K562 (cell line): ENCODE measurements at regions not wholly inside any gene's neighbourhood (a gene's known extent, or its start where the extent isn't known, plus 50 kb on each side); places are given as distances from the start of the nearest gene placed in this dataset.

ENCODE experiments used
- KDM1A ChIP-seq, 2 experiments: fragments of 450-650 bp; IDR thresholded peaks; 2 replicates each; pipeline ENCODE4 v1.6.1; 2016; ENCODE audit warnings: mild to moderate bottlenecking in 2 of 2
- NRF1 ChIP-seq, 2 experiments: fragments of 450-650 bp; IDR thresholded peaks in 1 of 2; conservative IDR thresholded peaks in 1 of 2; 2 replicates each; pipeline ENCODE4 v1.6.1; 2014; ENCODE audit warnings: mild to moderate bottlenecking in 2 of 2
- RCOR1 ChIP-seq, 2 experiments: IDR thresholded peaks; 2 replicates each; pipeline ENCODE4 v1.6.1; 2012; ENCODE audit warnings: low read depth in 2 of 2, low read length in 2 of 2, borderline replicate concordance in 1 of 2, improper control_type of control experiment in 1 of 2
- SOX6 ChIP-seq: fragments of 450-650 bp; IDR thresholded peaks from 2 replicates; pipeline ENCODE4 v1.6.1; 2014; ENCODE audit warnings: mild to moderate bottlenecking
- TBL1XR1 ChIP-seq, 2 experiments: IDR thresholded peaks; 2 replicates each; pipeline ENCODE4 v1.6.1; 2012; ENCODE audit warnings: improper control_type of control experiment in 2 of 2, low read length in 2 of 2, mild to moderate bottlenecking in 1 of 2
- ZNF174 ChIP-seq: fragments of 250-450 bp; sonication (Bioruptor Pico); IDR thresholded peaks from 2 replicates; pipeline ENCODE4 v1.4.0; 2020; ENCODE audit warnings: mild to moderate bottlenecking
- TF ChIP-seq, protein P1 (sequence below), 2 experiments: fragments of 450-650 bp; IDR thresholded peaks; 2 replicates each; pipeline ENCODE4 v1.6.1; 2016
- TF ChIP-seq, protein P2 (sequence below): sonication (generic); formaldehyde crosslinking; IDR thresholded peaks from 2 replicates; pipeline ENCODE4 v1.9.0; 2022; ENCODE audit warnings: mild to moderate bottlenecking, missing genetic modification reagents
- TF ChIP-seq, protein P3 (sequence below): sonication (generic); formaldehyde crosslinking; IDR thresholded peaks from 2 replicates; pipeline ENCODE4 v1.5.0; 2020; ENCODE audit warnings: missing genetic modification reagents

DNA sequence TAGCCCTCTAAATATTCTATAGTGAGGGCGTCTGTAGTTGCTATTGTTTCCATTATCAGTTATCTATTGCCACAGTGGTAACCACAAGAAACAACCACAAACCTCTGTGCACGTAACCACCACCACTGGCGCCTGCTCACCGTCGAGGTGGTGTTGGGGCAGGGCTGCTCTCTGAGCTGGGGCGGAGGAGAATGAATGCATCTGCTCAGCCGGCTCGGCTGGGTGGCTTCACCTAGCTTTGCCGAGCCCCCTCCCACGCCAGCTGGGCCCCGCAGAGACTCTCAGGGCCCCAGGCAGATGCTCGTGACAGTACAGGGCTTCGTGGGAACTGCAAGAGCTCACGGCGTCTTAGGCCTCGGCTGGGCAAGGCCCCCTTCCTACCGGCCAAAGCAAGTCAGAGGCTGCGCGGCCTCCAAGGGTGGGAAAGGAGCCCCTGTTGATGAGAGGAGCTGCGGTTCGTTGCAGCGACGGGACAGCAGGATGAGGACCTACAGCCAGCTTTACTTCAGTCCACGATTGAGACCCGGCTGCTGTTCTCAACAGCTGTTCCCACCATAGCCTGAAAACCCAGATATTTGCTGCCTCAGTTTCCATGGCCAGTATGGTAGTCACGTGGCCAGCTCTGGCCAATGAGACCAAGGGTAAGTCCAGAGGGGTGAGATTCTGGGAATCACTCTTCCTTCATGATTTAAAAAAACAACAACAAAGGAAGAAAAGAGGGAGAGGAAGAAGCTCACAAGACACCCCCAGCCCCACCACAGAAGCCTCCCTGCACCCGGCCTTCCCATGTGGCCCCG, 120.2 kb upstream of the AFDN start (continued):
- TF ChIP-seq, protein P1, sequence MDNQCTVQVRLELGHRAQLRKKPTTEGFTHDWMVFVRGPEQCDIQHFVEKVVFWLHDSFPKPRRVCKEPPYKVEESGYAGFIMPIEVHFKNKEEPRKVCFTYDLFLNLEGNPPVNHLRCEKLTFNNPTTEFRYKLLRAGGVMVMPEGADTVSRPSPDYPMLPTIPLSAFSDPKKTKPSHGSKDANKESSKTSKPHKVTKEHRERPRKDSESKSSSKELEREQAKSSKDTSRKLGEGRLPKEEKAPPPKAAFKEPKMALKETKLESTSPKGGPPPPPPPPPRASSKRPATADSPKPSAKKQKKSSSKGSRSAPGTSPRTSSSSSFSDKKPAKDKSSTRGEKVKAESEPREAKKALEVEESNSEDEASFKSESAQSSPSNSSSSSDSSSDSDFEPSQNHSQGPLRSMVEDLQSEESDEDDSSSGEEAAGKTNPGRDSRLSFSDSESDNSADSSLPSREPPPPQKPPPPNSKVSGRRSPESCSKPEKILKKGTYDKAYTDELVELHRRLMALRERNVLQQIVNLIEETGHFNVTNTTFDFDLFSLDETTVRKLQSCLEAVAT (IDR thresholded peaks at IDR 0.05) = peak in 1 of 2 experiments; percentile 84; a peak in 2 of 4 replicates
- TF ChIP-seq, protein P2, sequence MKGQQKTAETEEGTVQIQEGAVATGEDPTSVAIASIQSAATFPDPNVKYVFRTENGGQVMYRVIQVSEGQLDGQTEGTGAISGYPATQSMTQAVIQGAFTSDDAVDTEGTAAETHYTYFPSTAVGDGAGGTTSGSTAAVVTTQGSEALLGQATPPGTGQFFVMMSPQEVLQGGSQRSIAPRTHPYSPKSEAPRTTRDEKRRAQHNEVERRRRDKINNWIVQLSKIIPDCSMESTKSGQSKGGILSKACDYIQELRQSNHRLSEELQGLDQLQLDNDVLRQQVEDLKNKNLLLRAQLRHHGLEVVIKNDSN (CRISPR knock-in tag) = peak; percentile 52; the same call in 1 of the 2 replicates
- TF ChIP-seq TBL1XR1 (IDR thresholded peaks at IDR 0.05; ENCODE audit: low read length in 2 of 2) = peak in 1 of 2 experiments; percentile 17; a peak in 1 of 4 replicates
- TF ChIP-seq NRF1 (conservative IDR thresholded peaks at IDR 0.05 in 1 of 2, IDR thresholded peaks at IDR 0.05 in 1 of 2) = peak; percentile 30 to 50; a peak in 3 of 4 replicates
- TF ChIP-seq RCOR1 (IDR thresholded peaks at IDR 0.05; ENCODE audit: borderline replicate concordance in 1 of 2, low read depth in 2 of 2, low read length in 2 of 2) = peak in 1 of 2 experiments; percentile 57; a peak in 2 of 4 replicates
- no peak for TF ChIP-seq ZNF174 (CRISPR knock-in tag)
- TF ChIP-seq, protein P3, sequence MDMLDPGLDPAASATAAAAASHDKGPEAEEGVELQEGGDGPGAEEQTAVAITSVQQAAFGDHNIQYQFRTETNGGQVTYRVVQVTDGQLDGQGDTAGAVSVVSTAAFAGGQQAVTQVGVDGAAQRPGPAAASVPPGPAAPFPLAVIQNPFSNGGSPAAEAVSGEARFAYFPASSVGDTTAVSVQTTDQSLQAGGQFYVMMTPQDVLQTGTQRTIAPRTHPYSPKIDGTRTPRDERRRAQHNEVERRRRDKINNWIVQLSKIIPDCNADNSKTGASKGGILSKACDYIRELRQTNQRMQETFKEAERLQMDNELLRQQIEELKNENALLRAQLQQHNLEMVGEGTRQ (CRISPR knock-in tag) = peak; percentile 62
- peak; percentile 89 for TF ChIP-seq SOX6
- peak; percentile 37 to 48; a peak in 1 of 4 replicates for TF ChIP-seq KDM1A (IDR thresholded peaks at IDR 0.05)
